ENCODE measurements at regions not wholly inside any gene's neighbourhood (a gene's known extent, or its start where the extent isn't known, plus 50 kb on each side); places are given as distances from the start of the nearest gene placed in this dataset.

DNA sequence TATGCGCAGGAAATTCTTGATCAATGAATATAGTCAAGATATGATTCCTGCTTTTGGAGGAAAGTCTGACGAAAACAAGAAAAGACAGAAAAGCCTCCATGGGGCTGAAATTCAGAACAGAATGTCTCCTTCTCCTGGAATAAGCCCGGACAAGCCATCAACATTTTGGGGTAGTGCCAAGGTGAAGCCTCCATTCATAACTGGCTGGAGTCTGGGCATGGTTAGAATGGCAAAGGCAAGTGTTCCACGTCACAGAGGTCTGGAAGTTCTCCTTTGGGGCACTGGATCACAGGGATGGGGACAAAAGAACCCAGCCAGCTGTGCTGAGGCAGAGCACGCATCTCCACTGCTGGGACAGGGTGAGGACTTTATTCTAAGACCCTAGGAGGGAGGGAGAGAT, 505.7 kb downstream of the CMPK2 start:
- DNase-seq (ENCODE audit: low read depth) = no peak
- no peak overlapping the region for H3K4me3 ChIP-seq (ENCODE audit: low read depth, low read length)
- TF ChIP-seq, protein P1, sequence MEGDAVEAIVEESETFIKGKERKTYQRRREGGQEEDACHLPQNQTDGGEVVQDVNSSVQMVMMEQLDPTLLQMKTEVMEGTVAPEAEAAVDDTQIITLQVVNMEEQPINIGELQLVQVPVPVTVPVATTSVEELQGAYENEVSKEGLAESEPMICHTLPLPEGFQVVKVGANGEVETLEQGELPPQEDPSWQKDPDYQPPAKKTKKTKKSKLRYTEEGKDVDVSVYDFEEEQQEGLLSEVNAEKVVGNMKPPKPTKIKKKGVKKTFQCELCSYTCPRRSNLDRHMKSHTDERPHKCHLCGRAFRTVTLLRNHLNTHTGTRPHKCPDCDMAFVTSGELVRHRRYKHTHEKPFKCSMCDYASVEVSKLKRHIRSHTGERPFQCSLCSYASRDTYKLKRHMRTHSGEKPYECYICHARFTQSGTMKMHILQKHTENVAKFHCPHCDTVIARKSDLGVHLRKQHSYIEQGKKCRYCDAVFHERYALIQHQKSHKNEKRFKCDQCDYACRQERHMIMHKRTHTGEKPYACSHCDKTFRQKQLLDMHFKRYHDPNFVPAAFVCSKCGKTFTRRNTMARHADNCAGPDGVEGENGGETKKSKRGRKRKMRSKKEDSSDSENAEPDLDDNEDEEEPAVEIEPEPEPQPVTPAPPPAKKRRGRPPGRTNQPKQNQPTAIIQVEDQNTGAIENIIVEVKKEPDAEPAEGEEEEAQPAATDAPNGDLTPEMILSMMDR (conservative IDR thresholded peaks at IDR 0.05; ENCODE audit: low read depth, low read length) = no peak

DNA sequence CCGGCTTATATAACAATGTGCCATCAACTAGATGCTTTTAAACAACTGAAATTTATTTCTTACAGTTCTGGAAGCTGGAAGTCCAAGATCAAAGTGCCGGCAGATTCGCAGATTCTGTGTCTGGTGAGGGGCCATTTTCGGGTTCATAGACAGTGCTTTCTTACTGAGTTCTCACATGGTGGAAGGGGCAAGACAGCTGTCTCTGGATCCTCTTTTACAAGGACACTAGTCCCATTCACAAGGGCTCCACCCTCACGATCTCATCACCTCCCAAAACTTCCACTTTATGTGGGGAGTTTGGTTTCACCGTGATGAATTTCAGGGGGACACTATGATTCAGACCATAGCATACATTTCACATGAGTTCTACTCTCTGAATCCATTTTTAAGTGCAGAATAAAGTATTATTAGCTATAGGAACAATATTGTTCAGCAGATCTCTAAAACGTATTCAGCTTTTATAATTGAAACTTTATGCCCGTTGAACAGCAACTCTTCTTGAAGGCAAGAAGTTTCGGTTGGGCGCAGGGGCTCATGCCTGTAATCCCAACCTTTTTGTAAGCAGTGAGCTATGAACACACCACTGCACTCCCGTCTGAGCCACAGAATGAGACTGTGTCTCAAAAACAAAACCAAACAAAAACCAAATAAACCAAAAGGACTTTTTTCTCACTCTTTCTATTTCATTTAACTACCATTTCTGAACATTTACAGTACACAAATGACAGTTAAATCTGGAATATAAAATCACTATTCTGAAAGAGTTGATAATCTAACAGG, 502.8 kb downstream of the CMPK2 start:
- no peak overlapping the region for H3K4me3 ChIP-seq (ENCODE audit: low read depth, low read length)
- no peak for DNase-seq (ENCODE audit: low read depth)
- TF ChIP-seq, protein P1 (conservative IDR thresholded peaks at IDR 0.05; ENCODE audit: low read depth, low read length) = no peak

DNA sequence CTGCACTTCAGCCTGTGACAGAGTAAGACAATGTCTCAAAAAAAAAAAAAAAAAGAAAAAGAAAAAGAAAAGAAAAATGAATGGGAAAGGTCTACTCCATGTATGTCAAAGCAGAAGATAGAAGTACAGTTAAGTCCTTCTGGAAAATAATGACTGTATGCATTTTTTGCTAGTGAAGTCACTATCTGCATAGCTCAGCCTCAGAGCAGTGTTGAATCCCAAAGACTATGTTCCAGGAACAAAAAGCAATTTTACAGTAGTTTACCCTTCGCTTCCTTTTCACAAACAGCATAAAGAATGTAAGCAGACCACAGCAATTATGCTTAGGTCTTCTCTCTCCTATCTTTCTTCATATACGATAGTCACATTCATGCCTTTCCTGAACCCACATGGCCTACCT, 497.4 kb downstream of the CMPK2 start:
- no peak overlapping the region for H3K4me3 ChIP-seq (ENCODE audit: low read depth, low read length)
- TF ChIP-seq, protein P1 (conservative IDR thresholded peaks at IDR 0.05; ENCODE audit: low read depth, low read length) = no peak
- peak; percentile 65 for DNase-seq (ENCODE audit: low read depth)

DNA sequence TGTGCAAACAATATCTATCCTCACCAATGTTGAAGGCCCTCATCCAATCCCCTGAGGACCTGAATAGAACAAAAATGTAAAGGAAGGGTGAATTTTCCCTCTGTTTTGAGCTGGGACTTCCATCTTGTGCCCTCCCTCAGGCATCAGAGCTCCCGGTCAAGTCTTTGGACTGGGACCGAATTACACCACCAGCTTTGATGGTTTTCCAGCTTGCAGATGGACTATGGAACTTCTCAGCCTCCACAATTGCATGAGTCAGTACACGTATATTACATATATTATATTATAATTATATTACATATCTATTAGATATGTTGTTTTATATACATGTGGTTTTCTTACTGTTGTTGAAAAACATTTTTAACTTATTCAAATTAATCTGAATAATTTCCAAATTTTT, 496.4 kb downstream of the CMPK2 start:
- no peak overlapping the region for H3K4me3 ChIP-seq (ENCODE audit: low read depth, low read length)
- DNase-seq (ENCODE audit: low read depth) = no peak
- TF ChIP-seq, protein P1 (conservative IDR thresholded peaks at IDR 0.05; ENCODE audit: low read depth, low read length) = no peak

DNA sequence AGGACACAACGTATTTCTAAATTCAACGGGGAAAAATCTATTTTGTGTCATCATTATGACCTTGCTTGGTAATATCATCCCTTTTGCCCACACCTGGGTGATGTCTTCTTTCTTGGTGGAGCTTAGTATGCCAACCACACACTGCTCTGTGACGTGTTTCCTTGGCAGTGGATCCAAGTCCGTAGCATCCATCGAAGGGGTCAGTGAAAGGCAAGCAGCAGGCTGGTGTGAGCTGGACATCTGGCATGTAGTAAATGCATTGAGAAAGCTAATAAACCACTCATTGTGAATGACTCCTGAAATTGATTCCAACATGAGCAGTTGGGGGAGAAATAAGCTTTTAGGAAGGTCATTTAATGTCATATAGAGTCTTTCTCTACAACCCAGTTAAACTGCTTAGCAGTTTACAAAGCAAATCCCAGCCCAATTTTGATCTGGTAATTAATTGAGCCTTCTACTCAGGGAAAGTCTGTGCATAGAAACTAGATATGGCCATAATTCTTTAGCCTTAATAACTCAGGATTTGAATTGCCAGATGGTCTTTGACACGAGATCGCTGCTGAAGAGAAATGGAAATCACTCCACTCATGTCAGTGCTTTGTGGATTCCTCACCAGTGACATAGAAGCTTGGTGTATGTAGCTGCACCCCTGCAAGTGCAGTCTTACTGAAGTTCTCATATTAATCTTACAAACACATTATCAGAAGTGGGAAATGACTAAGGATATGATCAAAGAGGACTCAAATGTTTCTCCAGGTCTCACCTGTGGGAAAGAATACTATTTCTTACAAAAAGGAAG, 494.8 kb downstream of the CMPK2 start:
- no peak for DNase-seq (ENCODE audit: low read depth)
- H3K4me3 ChIP-seq (ENCODE audit: low read depth, low read length) = no peak overlapping the region
- TF ChIP-seq, protein P1 (conservative IDR thresholded peaks at IDR 0.05; ENCODE audit: low read depth, low read length) = no peak

DNA sequence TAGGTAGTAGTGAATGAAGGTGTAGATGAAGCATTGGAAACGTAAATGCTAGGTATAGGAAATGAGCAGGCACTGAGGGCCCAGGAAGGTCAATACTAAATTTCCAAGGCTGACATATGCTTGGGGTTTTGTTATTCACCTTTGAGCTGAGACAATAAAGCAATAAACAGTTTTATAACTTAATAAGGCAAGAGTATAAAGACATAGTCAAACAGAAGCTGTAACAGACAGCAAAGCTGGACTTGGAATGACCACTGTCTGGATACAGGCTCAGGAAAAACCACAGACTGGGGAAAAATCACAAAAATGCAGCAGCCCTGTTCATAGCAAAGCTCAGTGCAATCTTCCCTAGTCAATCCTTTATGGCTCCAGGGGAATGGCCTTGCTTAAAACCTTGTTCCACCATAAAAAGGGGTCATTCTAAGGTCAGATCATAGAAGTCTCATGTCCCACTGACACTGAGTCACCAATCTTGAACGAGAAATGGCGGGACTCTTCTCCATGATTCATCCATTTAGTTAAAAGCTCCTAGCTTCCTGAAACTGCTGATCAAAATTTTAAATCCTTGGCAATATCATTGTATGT, 493.3 kb downstream of the CMPK2 start:
- H3K4me3 ChIP-seq (ENCODE audit: low read depth, low read length) = no peak overlapping the region
- peak; percentile 74 for DNase-seq (ENCODE audit: low read depth)
- TF ChIP-seq, protein P1 (conservative IDR thresholded peaks at IDR 0.05; ENCODE audit: low read depth, low read length) = no peak

Measured in choroid plexus epithelial cell (primary cell).